H1 (cell line): ENCODE measurements at regions not wholly inside any gene's neighbourhood (a gene's known extent, or its start where the extent isn't known, plus 50 kb on each side); places are given as distances from the start of the nearest gene placed in this dataset.

Source experiments
- BCL11A ChIP-seq, 2 experiments: IDR thresholded peaks; one replicate each; pipeline ENCODE4 v1.6.1; 2011; ENCODE audit warnings: low read depth in 2 of 2, low read length in 2 of 2, mild to moderate bottlenecking in 2 of 2
- CTCF ChIP-seq, 3 experiments: IDR thresholded peaks; 1 replicate in 2 of 3; 2 replicates in 1 of 3; pipeline versions ENCODE4 v1.5.1 to v1.6.1; 2011; ENCODE audit warnings: low read length in 3 of 3, mild to moderate bottlenecking in 3 of 3, inconsistent platforms in 2 of 3, low read depth in 1 of 3, moderate library complexity in 1 of 3; ENCODE audit not compliant: insufficient read depth in 1 of 3; ENCODE audit errors: control extremely low read depth in 1 of 3

GRCh38 chr4:181051931-181052330 lies 1191.3 kb upstream of the TENM3 start (continued):
- TF ChIP-seq BCL11A (IDR thresholded peaks at IDR 0.05; ENCODE audit: low read depth in 2 of 2, low read length in 2 of 2) (no peak), CTCF (IDR thresholded peaks at IDR 0.05; ENCODE audit: control extremely low read depth in 1 of 3, insufficient read depth in 1 of 3, low read depth in 1 of 3, low read length in 3 of 3) (no peak)
